Osteocyte (in vitro differentiated cells): ENCODE measurements at regions not wholly inside any gene's neighbourhood (a gene's known extent, or its start where the extent isn't known, plus 50 kb on each side); places are given as distances from the start of the nearest gene placed in this dataset.

Experiments used
- DNase-seq: peaks from one replicate; pipeline ENCODE4 v3.0.0; 2021; ENCODE audit warnings: mixed read lengths; ENCODE audit not compliant: unreplicated experiment; ENCODE audit errors: extremely low spot score
- H3K27ac Mint-ChIP-seq: one replicate; pipeline ENCODE4 v1.8.0; 2021; ENCODE audit warnings: mild to moderate bottlenecking, mixed read lengths; ENCODE audit not compliant: unreplicated experiment
- H3K27me3 Mint-ChIP-seq: one replicate; pipeline ENCODE4 v1.8.0; 2021; ENCODE audit warnings: mixed read lengths; ENCODE audit not compliant: unreplicated experiment
- H3K36me3 Mint-ChIP-seq: one replicate; pipeline ENCODE4 v1.8.0; 2021; ENCODE audit warnings: mixed read lengths; ENCODE audit not compliant: unreplicated experiment
- H3K4me1 Mint-ChIP-seq: one replicate; pipeline ENCODE4 v1.8.0; 2021; ENCODE audit warnings: mixed read lengths; ENCODE audit not compliant: unreplicated experiment
- H3K4me3 Mint-ChIP-seq: one replicate; pipeline ENCODE4 v1.8.0; 2021; ENCODE audit warnings: mild to moderate bottlenecking, moderate library complexity, mixed read lengths; ENCODE audit not compliant: unreplicated experiment
- H3K9me3 Mint-ChIP-seq: one replicate; pipeline ENCODE4 v1.8.0; 2021; ENCODE audit warnings: mixed read lengths; ENCODE audit not compliant: unreplicated experiment
- CTCF ChIP-seq: fragments of 200-600 bp; sonication (generic); IDR thresholded peaks from 2 replicates; pipeline ENCODE4 v1.5.0; 2021; ENCODE audit warnings: antibody characterized with exemption, mild to moderate bottlenecking, moderate library complexity

- H3K4me1 Mint-ChIP-seq = no peaks in the 10 kb centered on the region
- H3K9me3 Mint-ChIP-seq = peaks cover 15% of the 10 kb centered on the region
- H3K4me3 Mint-ChIP-seq = no peak overlapping the region
- DNase-seq = no peak
- no peaks in the 10 kb centered on the region for H3K36me3 Mint-ChIP-seq
- H3K27ac Mint-ChIP-seq = no peak overlapping the region
- TF ChIP-seq CTCF = no peak
- H3K27me3 Mint-ChIP-seq = no peaks in the 10 kb centered on the region
These were observed 384.9 kb upstream of the CNKSR2 start for GRCh38 chrX:20989361-20989760.

GRCh38 chrX:20988804-20989203 lies 385.4 kb upstream of the CNKSR2 start:
- H3K4me1 Mint-ChIP-seq = no peaks in the 10 kb centered on the region
- peaks cover 15% of the 10 kb centered on the region for H3K9me3 Mint-ChIP-seq
- no peak overlapping the region for H3K4me3 Mint-ChIP-seq
- no peaks in the 10 kb centered on the region for H3K36me3 Mint-ChIP-seq
- no peak for DNase-seq
- no peak for TF ChIP-seq CTCF
- H3K27ac Mint-ChIP-seq = no peak overlapping the region
- no peaks in the 10 kb centered on the region for H3K27me3 Mint-ChIP-seq

- TF ChIP-seq CTCF = no peak
- Mint-ChIP-seq H3K27me3 (no peaks in the 10 kb centered on the region), H3K36me3 (no peaks in the 10 kb centered on the region), H3K4me1 (no peaks in the 10 kb centered on the region), H3K4me3 (no peak overlapping the region), H3K27ac (no peak overlapping the region), H3K9me3 (peaks cover 15% of the 10 kb centered on the region)
- DNase-seq = no peak
These were observed 386.1 kb upstream of the CNKSR2 start for GRCh38 chrX:20988118-20988517.

- DNase-seq = no peak
- Mint-ChIP-seq H3K9me3 (peaks cover 4% of the 10 kb centered on the region), H3K27me3 (no peaks in the 10 kb centered on the region), H3K4me3 (no peak overlapping the region), H3K36me3 (no peaks in the 10 kb centered on the region), H3K27ac (no peak overlapping the region), H3K4me1 (no peaks in the 10 kb centered on the region)
- no peak for TF ChIP-seq CTCF
These were observed 393.8 kb upstream of the CNKSR2 start for GRCh38 chrX:20980426-20980825.

- no peak overlapping the region for H3K27ac Mint-ChIP-seq
- DNase-seq = no peak
- TF ChIP-seq CTCF = no peak
- H3K27me3 Mint-ChIP-seq = no peaks in the 10 kb centered on the region
- H3K4me3 Mint-ChIP-seq = no peak overlapping the region
- no peaks in the 10 kb centered on the region for H3K4me1 Mint-ChIP-seq
- H3K36me3 Mint-ChIP-seq = no peaks in the 10 kb centered on the region
- peaks cover 7% of the 10 kb centered on the region for H3K9me3 Mint-ChIP-seq
These were observed 399.9 kb upstream of the CNKSR2 start for GRCh38 chrX:20974326-20974725.
